Dedifferentiated amniotic fluid mesenchymal stem cell (primary cell): ENCODE measurements at regions not wholly inside any gene's neighbourhood (a gene's known extent, or its start where the extent isn't known, plus 50 kb on each side); places are given as distances from the start of the nearest gene placed in this dataset.

ENCODE experiments used
- DNase-seq: peaks from one replicate; pipeline ENCODE4 v3.0.0-alpha.2; 2016; ENCODE audit errors: extremely low spot score

DNA sequence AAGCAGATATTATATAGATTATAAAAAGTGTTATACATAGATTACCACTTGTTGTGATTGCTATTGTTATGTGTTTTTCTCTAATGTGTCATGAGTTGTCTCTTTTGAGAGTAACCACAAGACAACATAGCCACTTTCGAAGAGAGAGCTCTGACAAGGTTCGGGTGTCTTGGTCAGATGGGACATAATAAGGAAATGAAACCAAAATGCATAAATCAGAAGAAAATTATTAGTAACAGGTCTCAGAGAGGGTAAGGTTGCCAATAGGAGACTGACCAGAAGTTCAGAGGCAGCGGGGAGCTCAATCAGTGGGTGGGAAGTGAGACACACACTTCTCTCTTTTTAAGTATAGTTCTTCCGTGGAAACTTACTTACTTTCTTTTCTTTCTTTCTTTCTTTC is 639.2 kb upstream of the POT1 start:
- DNase-seq: no peak

GRCh38 chr7:125567686-125568085 is 638.1 kb upstream of the POT1 start:
- DNase-seq: no peak

DNA sequence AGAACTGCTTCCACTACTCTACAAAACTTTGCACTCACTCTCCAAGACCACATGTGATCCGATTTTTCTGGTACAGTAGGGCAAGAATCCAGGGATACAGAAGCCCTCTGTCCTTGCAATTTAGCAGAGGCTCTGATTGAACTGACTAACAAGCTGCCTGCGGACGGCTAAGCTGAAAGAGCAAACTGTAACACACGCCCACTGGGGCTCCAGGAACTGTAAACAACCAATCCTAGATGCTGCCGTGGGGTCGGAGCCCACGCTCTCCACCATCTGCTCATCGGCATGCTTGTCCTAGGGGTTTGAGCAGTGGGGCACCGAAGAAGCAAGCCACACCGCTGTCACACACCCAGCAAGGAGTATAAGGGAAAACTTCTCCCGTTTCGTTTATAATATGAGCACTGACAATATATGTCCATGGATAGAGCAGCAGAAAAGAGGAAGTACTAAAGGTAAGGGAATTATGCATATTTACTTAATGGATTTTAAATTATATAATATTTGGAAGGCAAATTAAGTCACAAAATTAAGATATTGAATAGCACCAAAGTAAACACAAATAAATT is 634.4 kb upstream of the POT1 start:
- DNase-seq: no peak

- DNase-seq: no peak
Observed at GRCh38 chr7:125563557-125563956, 633.9 kb upstream of the POT1 start.

- no peak for DNase-seq
Observed at GRCh38 chr7:125561006-125561405, 631.4 kb upstream of the POT1 start.

DNA sequence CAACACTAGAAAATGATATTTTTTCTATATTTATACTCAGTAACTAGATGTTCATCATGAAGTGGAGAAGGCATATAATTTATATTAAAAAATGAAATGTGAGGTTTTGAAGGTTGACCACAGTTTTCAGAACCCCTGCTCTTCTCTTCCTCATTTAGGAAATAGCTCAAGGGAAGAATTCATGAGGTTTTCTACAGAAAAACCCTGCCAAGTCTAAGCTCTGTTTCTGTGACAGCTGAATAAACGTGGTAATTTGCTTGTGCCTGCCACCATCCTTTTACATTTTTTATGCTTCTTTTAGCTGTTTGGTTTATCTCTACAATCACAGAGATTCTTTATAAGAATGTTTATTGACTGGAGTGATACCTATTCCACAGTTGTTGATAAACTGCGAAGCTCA is 630.3 kb upstream of the POT1 start:
- no peak for DNase-seq

DNA sequence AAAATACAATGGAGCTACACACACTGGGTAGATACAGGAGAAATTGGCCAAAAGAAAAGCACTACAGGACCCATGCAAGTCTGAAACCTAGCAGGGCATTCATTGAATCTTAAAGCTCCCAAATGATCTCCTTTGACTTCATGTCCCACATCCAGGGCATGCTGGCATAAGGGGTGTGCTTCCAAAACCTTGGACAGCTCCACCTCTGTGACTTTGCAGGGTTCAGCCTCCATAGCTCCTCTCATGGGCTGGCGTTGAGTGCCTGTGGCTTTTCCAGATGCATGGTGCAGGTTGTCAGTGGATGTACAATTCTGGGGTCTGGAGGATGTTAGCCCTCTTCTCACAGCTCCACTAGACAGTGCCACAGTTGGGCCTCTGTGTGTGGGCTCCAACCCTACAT is 626.3 kb upstream of the POT1 start:
- DNase-seq: no peak

DNA sequence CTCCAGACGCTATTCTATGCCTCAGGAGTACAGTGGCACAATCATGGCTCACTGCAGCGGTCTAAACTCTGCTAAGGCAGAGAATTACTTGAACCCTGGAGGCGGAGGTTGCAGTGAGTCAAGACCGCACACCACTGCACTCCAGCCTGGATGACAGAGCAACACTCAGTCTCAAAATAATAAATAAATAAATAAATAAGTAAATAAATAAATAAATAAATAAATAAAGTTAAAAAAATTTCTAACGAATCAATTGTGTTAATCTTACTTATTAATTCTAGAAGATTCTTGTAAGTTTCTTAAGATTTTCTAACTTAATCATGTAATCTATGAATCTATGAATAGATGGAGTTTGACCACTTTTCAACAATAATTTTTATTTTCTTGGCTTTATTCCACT is 621.4 kb upstream of the POT1 start:
- no peak for DNase-seq

DNA sequence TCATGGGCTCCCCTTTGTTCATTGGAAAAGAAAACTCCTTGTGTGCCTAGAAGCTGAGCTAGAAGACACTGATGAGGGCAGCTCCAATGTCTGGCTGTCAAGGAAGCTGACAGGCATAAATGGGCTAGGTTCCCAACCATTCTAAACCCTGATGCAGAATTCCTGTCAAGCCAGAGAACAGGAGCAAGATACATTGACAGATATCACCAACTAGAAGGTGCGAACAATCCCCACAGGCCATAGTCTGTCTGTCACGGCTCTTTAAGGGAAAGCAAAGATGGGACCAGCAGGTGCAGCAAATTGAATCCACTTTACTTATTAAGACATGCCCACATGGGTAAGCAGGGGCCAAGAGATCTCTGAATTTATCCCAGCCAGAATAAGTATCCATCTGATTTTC is 617.9 kb upstream of the POT1 start:
- DNase-seq: no peak

- no peak for DNase-seq
Observed at GRCh38 chr7:125530553-125530952, 600.9 kb upstream of the POT1 start.

GRCh38 chr7:125529249-125529648 is 599.6 kb upstream of the POT1 start:
- no peak for DNase-seq

DNA sequence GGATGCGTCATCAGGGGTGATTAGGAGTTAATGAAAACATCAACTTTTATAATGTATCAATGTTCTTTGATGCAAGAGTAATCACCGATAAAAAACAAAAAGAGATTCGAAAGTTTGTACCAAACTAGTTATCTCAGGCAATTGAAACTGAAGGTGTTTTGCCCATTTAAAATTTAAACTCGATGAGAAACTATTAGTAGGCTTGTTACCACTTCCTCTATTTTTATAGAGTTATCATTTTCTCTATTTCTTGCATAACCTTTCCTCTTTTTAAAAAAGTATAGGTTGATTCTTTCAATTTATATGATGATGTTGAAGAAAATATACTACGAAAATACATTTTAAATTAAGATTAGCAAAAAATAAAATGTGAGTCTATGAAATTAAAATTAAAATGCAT is 597.3 kb upstream of the POT1 start:
- no peak for DNase-seq

DNA sequence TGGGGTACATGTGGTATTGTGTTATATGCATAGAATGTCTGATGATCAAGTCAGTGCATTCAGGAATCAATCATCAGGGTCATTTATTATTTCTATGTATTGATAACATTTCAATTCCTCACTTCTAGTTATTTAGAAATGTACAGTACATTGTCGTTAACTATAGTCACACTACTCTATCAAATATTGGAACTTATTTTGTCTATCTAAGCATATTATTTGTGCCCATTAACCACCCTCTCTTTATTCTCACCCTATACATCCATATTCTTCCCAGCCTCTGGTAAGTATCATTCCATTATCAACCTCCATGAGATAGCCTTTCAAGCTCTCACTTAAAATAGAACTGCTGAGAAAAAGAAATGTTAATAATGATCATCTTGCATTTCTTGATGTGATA is 596.5 kb upstream of the POT1 start:
- no peak for DNase-seq

DNA sequence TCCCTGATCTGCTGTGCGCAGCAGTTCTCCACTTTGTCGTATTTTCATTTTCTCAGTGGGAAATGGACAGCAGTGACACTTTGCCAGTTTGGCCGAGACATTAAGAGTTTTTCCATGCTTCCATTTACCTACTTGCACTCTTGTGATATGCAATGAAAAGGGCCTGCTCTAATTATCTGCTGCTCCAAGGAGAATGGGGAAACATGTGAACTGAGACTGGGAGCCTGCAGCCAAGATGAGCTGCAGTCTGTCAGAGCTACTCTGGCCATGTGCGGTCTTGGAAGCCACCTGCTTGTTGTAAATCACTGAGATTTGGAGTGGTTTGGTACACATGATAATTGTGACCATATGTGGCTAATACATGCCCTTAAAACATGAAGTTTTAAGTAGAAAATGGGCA is 586.6 kb upstream of the POT1 start:
- no peak for DNase-seq

- DNase-seq: no peak
Observed at GRCh38 chr7:125512373-125512772, 582.7 kb upstream of the POT1 start.

GRCh38 chr7:125511310-125511709 is 581.7 kb upstream of the POT1 start:
- no peak for DNase-seq

GRCh38 chr7:125506331-125506730 is 576.7 kb upstream of the POT1 start:
- no peak for DNase-seq

DNA sequence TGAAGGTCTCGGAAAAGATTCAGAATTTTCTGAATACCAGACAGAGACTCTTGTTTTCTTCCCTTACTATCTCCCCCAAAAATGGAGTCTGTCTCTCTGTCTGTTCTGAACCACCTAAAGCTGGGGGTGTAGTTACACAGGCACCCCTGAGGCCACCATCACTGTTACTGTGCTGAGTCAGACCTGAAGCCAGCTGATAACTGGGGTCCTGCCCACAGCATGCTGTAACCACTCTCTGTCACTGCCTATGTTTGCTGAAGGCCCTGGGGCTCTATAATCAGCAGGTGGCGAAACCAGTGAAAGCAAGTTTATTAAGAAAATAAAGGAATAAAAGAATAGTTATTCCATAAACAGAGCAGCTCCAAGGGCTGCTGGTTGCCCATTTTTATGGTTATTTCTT is 575.2 kb upstream of the POT1 start:
- no peak for DNase-seq

DNA sequence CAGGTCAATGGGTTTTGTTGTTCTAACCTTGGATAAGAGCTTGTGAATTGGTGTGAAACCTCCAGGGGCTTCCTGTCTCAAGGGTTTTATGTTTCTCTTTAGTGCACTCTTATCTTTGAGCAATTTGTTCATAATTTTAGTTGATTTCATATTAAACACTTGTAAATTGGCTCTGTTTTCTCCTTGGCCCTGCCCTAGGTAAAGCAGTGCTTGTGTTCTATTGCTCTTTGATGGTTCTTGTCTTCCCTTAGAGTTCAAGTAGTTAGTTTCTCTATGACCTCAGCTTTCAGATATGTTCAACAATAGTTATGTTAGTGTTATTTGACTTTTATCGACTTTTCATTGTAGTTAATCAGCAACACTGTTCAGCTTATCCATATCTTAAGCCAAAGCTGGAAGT is 566.4 kb upstream of the POT1 start:
- DNase-seq: no peak

DNA sequence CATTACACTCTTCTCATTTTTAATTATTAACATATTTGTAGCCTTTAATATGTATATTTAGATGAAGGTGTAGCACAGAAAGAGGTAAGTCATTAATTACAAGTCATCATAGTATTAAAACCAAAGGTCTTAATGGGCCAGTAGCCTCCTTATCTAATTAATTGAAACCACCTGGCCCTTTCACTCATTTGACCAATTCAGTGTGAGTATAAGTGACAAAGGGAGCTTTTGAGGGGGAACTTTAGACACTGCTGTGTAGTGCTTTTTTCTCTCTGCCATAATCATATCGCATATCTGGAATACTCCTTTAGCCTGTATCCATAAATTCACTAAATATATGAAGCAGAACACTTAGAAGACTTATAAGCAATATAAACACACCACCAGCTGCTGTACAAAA is 562.9 kb upstream of the POT1 start:
- no peak for DNase-seq

- DNase-seq: no peak
Observed at GRCh38 chr7:125491137-125491536, 561.5 kb upstream of the POT1 start.

DNA sequence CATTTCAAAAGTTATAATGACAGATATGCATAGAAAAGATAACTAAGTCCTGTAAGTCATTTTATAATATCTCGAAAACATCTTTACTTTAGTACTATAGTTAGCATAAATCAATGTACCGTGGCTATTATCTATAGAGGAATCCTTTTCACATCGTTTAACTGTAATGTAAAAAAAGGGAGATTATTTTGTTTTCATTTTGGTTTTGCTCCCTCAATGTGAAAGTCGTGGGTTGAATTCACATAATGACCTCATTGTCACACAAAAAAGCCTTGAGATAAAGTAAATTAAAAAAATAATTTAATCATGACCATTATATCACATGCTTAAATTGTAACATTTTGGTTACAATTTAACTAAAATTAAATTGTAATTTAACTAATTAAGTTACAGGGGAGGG is 560.5 kb upstream of the POT1 start:
- DNase-seq: no peak

GRCh38 chr7:125485223-125485622 is 555.6 kb upstream of the POT1 start:
- DNase-seq: no peak

GRCh38 chr7:125484755-125485154 is 555.1 kb upstream of the POT1 start:
- no peak for DNase-seq

- no peak for DNase-seq
Observed at GRCh38 chr7:125481323-125481722, 551.7 kb upstream of the POT1 start.
